Endothelial cell of umbilical vein (primary cell): ENCODE measurements at regions not wholly inside any gene's neighbourhood (a gene's known extent, or its start where the extent isn't known, plus 50 kb on each side); places are given as distances from the start of the nearest gene placed in this dataset.

Source experiments
- BruUV-seq: library from RNA; stranded (reverse); fragments of 400-500 nt; replicated peaks from 2 replicates; lab custom pipeline; 2021; lab: Mats Ljungman, UMichigan
- CTCF ChIA-PET: fragments of 300-600, 350-600 bp; sonication (Branson Sonifier 250); formaldehyde crosslinking; loops from one replicate; lab custom pipeline; 2021; ENCODE audit warnings: antibody characterized with exemption, inconsistent platforms; lab: Charles Lee
- POLR2A ChIA-PET: fragments of 300-600, 350-600 bp; sonication (Branson Sonifier 250); formaldehyde crosslinking; loops from one replicate; lab custom pipeline; 2021; ENCODE audit warnings: antibody characterized with exemption, inconsistent platforms; lab: Charles Lee
- DNase-seq: peaks from one replicate; pipeline ENCODE4 v3.0.0-alpha.2; 2011; ENCODE audit warnings: low read depth, low spot score
- FAIRE-seq: peaks from 2 replicates; lab custom pipeline; 2011; peaks lifted over from hg19 to GRCh38; lab: Jason Lieb, UNC
- H2AFZ ChIP-seq: 2 replicates; pipeline ENCODE4 v1.6.0; 2012; ENCODE audit warnings: low read depth, low read length, control low read depth, inconsistent platforms
- H3K27ac ChIP-seq: 2 replicates; pipeline ENCODE4 v1.5.1; 2011; ENCODE audit warnings: low read depth, mild to moderate bottlenecking, control low read depth, low read length, moderate library complexity; ENCODE audit not compliant: insufficient read depth
- H3K27me3 ChIP-seq, 2 experiments: 2 replicates each; pipeline versions ENCODE4 v1.6.0 to v1.6.1; 2011; ENCODE audit warnings: low read length in 2 of 2, mixed read lengths in 1 of 2; ENCODE audit not compliant: control insufficient read depth in 2 of 2, insufficient read depth in 2 of 2
- H3K36me3 ChIP-seq, 2 experiments: 2 replicates in 1 of 2; 3 replicates in 1 of 2; pipeline ENCODE4 v1.5.1; 2011; ENCODE audit warnings: low read length in 2 of 2, mild to moderate bottlenecking in 1 of 2, moderate library complexity in 1 of 2; ENCODE audit not compliant: control insufficient read depth in 2 of 2, insufficient read depth in 2 of 2; ENCODE audit errors: extremely low read depth in 1 of 2
- H3K4me1 ChIP-seq: 3 replicates; pipeline ENCODE4 v1.5.1; 2011; ENCODE audit warnings: mild to moderate bottlenecking, low read length; ENCODE audit not compliant: control insufficient read depth, insufficient read depth; ENCODE audit errors: extremely low read depth
- H3K4me2 ChIP-seq: 2 replicates; pipeline ENCODE4 v1.6.1; 2011; ENCODE audit warnings: low read length, control low read depth, mixed read lengths; ENCODE audit not compliant: insufficient read depth
- H3K4me3 ChIP-seq, 3 experiments: fragments of 200-600 bp in 1 of 3; sonication (generic), shearing (Covaris generic) in 1 of 3; replicated peaks in 1 of 3; 2 replicates each; pipeline ENCODE4 v1.5.1; 2011 to 2016; ENCODE audit warnings: control low read depth in 3 of 3, low read length in 3 of 3, mild to moderate bottlenecking in 2 of 3, inconsistent platforms in 1 of 3, low read depth in 1 of 3, moderate library complexity in 1 of 3; ENCODE audit not compliant: insufficient read depth in 1 of 3
- H3K79me2 ChIP-seq: 2 replicates; pipeline ENCODE4 v1.6.0; 2012; ENCODE audit warnings: low read length, inconsistent platforms; ENCODE audit not compliant: control insufficient read depth, insufficient read depth
- H3K9ac ChIP-seq: replicated peaks from 2 replicates; pipeline ENCODE3; 2011; ENCODE audit warnings: low read length, control low read depth; ENCODE audit not compliant: insufficient read depth; ENCODE audit errors: extremely low read depth
- H3K9me1 ChIP-seq: replicated peaks from 3 replicates; pipeline ENCODE4 v1.6.0; 2011; ENCODE audit warnings: mild to moderate bottlenecking, low read length; ENCODE audit not compliant: control insufficient read depth, insufficient read depth; ENCODE audit errors: extremely low read depth
- H3K9me3 ChIP-seq: replicated peaks from 2 replicates; pipeline ENCODE4 v1.5.1; 2012; ENCODE audit warnings: low read length, inconsistent platforms; ENCODE audit not compliant: control insufficient read depth, insufficient read depth
- H4K20me1 ChIP-seq: replicated peaks from 2 replicates; pipeline ENCODE3; 2011; ENCODE audit warnings: mild to moderate bottlenecking, low read length; ENCODE audit not compliant: control insufficient read depth, insufficient read depth; ENCODE audit errors: extremely low read depth
- EZH2 ChIP-seq: IDR thresholded peaks from 2 replicates; pipeline ENCODE4 v1.6.1; 2012; ENCODE audit warnings: borderline replicate concordance, low read depth, mild to moderate bottlenecking, moderate library complexity, low read length, inconsistent platforms; ENCODE audit not compliant: severe bottlenecking
- FOS ChIP-seq: IDR thresholded peaks from 2 replicates; pipeline ENCODE4 v1.6.1; 2011; ENCODE audit warnings: mild to moderate bottlenecking, low read length, moderate library complexity, borderline replicate concordance; ENCODE audit not compliant: insufficient read depth
- GATA2 ChIP-seq: IDR thresholded peaks from 2 replicates; pipeline ENCODE4 v1.7.0; 2011; ENCODE audit warnings: low read depth, mild to moderate bottlenecking, moderate library complexity, mixed read lengths, low read length; ENCODE audit not compliant: insufficient read length, insufficient read depth
- JUN ChIP-seq: IDR thresholded peaks from 2 replicates; pipeline ENCODE4 v1.6.1; 2011; ENCODE audit warnings: borderline replicate concordance, low read depth; ENCODE audit not compliant: insufficient read length, insufficient read depth
- MYC ChIP-seq: IDR thresholded peaks from one replicate; pipeline ENCODE4 v1.6.1; 2011; ENCODE audit warnings: mild to moderate bottlenecking, low read depth, low read length
- POLR2A ChIP-seq: IDR thresholded peaks from 2 replicates; pipeline ENCODE4 v1.6.1; 2012; ENCODE audit warnings: low read depth, mild to moderate bottlenecking, control low read depth, low read length
- POLR2AphosphoS5 ChIP-seq: IDR thresholded peaks from 2 replicates; pipeline ENCODE4 v1.6.1; 2012; ENCODE audit warnings: low read depth, mild to moderate bottlenecking, control low read depth, low read length, moderate library complexity; ENCODE audit not compliant: insufficient read depth
- dilution Hi-C: fragments of 300-500 bp; cut with MboI; formaldehyde crosslinking; loops from one replicate; pipeline ENCODE4 v1.15.0; 2019; ENCODE audit warnings: low sequenced_read_pairs; ENCODE audit not compliant: extremely low pct_ligation_motif_present
- intact Hi-C: fragments of 100-400 bp; cut with micrococcal nuclease; formaldehyde crosslinking; loops from one replicate; pipeline ENCODE4 v1.10.0; 2022
- TF ChIP-seq, protein P1 (sequence below): IDR thresholded peaks from 2 replicates; pipeline ENCODE4 v1.6.1; 2011; ENCODE audit not compliant: insufficient read depth, insufficient read length

DNA sequence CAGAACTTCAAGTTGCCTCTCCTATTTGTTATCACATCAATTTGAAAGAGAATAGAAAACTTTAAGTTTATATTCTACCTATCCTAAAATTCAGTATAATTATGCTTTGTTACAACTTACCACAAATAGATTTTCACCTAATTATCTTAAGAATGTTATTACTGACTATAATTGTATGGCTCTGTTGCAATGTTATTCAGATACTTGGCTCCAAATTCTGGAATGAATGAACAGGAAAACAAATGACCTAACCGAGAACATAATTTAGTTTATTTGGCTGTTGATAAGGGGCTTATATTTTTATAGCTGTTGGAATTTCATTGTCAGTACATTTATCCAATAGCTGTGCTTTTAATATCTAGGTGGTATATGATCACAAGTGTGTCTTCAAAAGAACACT lies 173.2 kb upstream of the GULP1 start:
- Histone ChIP-seq H3K4me2 (no peak overlapping the region), H3K27me3 (no peaks in the 10 kb centered on the region), H3K9me3 (no peaks in the 10 kb centered on the region), H4K20me1 (no peaks in the 10 kb centered on the region), H3K4me3 (no peak overlapping the region), H2AFZ (no peak overlapping the region), H3K9ac (no peak overlapping the region), H3K4me1 (peaks cover 6% of the 10 kb centered on the region), H3K79me2 (no peaks in the 10 kb centered on the region), H3K27ac (no peak overlapping the region), H3K9me1 (no peaks in the 10 kb centered on the region), H3K36me3 (no peaks in the 10 kb centered on the region)
- DNase-seq = peak; percentile 55
- POLR2A ChIA-PET = no interaction called here
- no TSS peak for BruUV-seq
- TF ChIP-seq FOS (no peak), JUN (no peak), POLR2AphosphoS5 (no peak)
- CTCF ChIA-PET = no interaction called here
- FAIRE-seq = no peak
- dilution Hi-C loops (no loop called here), intact Hi-C loops (loop anchor here (10.0 kb wide), 1 partner anchor 246 kb away; no protein-coding TSS in a partner anchor)

DNA sequence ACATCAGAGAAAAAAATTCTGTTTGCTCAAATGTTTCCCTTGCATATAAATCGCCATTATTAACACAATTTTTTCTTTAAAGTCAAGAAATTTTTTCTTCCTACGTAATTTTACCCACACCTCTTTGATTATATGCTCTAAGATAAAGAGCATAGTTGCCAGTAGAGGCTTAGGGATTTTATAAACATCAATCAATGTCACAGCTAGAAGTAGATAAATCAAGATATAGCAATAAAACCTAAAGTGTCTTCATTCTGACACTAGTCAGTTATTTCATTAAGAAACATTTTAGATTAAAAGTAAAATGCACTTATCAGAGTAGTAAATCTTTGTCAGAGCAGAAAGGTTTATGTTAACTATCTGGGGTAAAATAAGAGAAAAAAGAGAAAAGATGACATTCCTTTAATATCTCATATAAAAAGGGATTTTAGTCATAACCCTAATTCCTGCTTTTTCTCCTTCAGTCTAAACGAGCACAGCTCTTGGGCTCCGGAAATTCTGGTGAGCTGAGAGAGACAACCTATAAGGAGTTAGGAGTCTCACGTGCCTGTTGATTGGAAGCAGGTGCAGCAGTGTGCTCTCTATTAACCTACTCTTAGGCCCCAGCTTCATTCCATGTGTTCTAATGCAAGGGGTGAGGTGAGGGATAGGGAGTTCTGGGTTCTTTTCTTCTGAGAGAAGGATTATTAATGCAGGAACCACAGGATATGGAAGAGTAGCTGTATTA lies 172.4 kb upstream of the GULP1 start:
- Histone ChIP-seq H3K27ac (no peak overlapping the region), H4K20me1 (no peaks in the 10 kb centered on the region), H3K4me1 (peaks cover under 1% of the 10 kb centered on the region), H3K9me3 (no peaks in the 10 kb centered on the region), H3K79me2 (no peaks in the 10 kb centered on the region), H3K27me3 (no peaks in the 10 kb centered on the region), H3K4me2 (no peak overlapping the region), H3K9ac (no peak overlapping the region), H2AFZ (no peak overlapping the region), H3K9me1 (no peaks in the 10 kb centered on the region), H3K36me3 (no peaks in the 10 kb centered on the region), H3K4me3 (no peak overlapping the region)
- CTCF ChIA-PET = no interaction called here
- intact Hi-C loops = loop anchor here (10.0 kb wide), 1 partner anchor 246 kb away; no protein-coding TSS in a partner anchor
- no peak for DNase-seq
- dilution Hi-C loops = no loop called here
- FAIRE-seq = no peak
- TF ChIP-seq EZH2 (no peak), POLR2A (no peak), MYC (no peak), GATA2 (no peak), JUN (no peak), POLR2AphosphoS5 (no peak)
- TF ChIP-seq, protein P1, sequence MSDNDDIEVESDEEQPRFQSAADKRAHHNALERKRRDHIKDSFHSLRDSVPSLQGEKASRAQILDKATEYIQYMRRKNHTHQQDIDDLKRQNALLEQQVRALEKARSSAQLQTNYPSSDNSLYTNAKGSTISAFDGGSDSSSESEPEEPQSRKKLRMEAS = no peak
- no TSS peak for BruUV-seq
- POLR2A ChIA-PET = no interaction called here
